Glutamatergic neuron (in vitro differentiated cells): ENCODE measurements at regions not wholly inside any gene's neighbourhood (a gene's known extent, or its start where the extent isn't known, plus 50 kb on each side); places are given as distances from the start of the nearest gene placed in this dataset.
A peak's percentile ranks its signal among the peaks of the same experiment; 100 is the strongest.
"Not testable (repeated sequence)": the region's sequence is repeated elsewhere in the genome, so short reads cannot be mapped to it uniquely, and the experiment has no call there.

Experiments
- DNase-seq: peaks from one replicate; pipeline ENCODE4 v3.0.0; 2022
- H3K27ac Mint-ChIP-seq: one replicate; pipeline ENCODE4 v1.8.0; 2020; ENCODE audit warnings: mild to moderate bottlenecking, mixed read lengths, inconsistent platforms; ENCODE audit not compliant: unreplicated experiment
- H3K27me3 Mint-ChIP-seq: one replicate; pipeline ENCODE4 v1.8.0; 2020; ENCODE audit warnings: mild to moderate bottlenecking, moderate library complexity, mixed read lengths, inconsistent platforms; ENCODE audit not compliant: unreplicated experiment
- H3K36me3 Mint-ChIP-seq: one replicate; pipeline ENCODE4 v1.8.0; 2020; ENCODE audit warnings: mild to moderate bottlenecking, mixed read lengths, inconsistent platforms; ENCODE audit not compliant: unreplicated experiment
- H3K4me1 Mint-ChIP-seq: one replicate; pipeline ENCODE4 v1.8.0; 2020; ENCODE audit warnings: mild to moderate bottlenecking, low read depth, mixed read lengths, inconsistent platforms; ENCODE audit not compliant: unreplicated experiment
- H3K4me3 Mint-ChIP-seq: one replicate; pipeline ENCODE4 v1.8.0; 2020; ENCODE audit warnings: mild to moderate bottlenecking, mixed read lengths, inconsistent platforms; ENCODE audit not compliant: unreplicated experiment
- H3K9me3 Mint-ChIP-seq: one replicate; pipeline ENCODE4 v1.8.0; 2020; ENCODE audit warnings: mild to moderate bottlenecking, moderate library complexity, mixed read lengths, inconsistent platforms; ENCODE audit not compliant: unreplicated experiment

- H3K36me3 Mint-ChIP-seq, H3K27me3 Mint-ChIP-seq, H3K4me1 Mint-ChIP-seq, H3K9me3 Mint-ChIP-seq, H3K27ac Mint-ChIP-seq, H3K4me3 Mint-ChIP-seq: not testable (repeated sequence)
- DNase-seq = peak; percentile 11
These were observed 69.4 kb upstream of the NUDT4B start for GRCh38 chr1:148679050-148679786.

GRCh38 chr1:148679787-148680326 lies 68.7 kb upstream of the NUDT4B start:
- not testable (repeated sequence) for H3K4me1 Mint-ChIP-seq, H3K27me3 Mint-ChIP-seq, H3K27ac Mint-ChIP-seq, H3K36me3 Mint-ChIP-seq, H3K9me3 Mint-ChIP-seq, H3K4me3 Mint-ChIP-seq, DNase-seq

- H3K27me3 Mint-ChIP-seq, H3K36me3 Mint-ChIP-seq, DNase-seq, H3K27ac Mint-ChIP-seq, H3K4me3 Mint-ChIP-seq, H3K4me1 Mint-ChIP-seq, H3K9me3 Mint-ChIP-seq: not testable (repeated sequence)
These were observed 61.8 kb upstream of the NUDT4B start for GRCh38 chr1:148686735-148687134.

- not testable (repeated sequence) for H3K27me3 Mint-ChIP-seq, H3K36me3 Mint-ChIP-seq, H3K9me3 Mint-ChIP-seq, H3K4me3 Mint-ChIP-seq, H3K4me1 Mint-ChIP-seq, H3K27ac Mint-ChIP-seq, DNase-seq
These were observed 61.2 kb upstream of the NUDT4B start for GRCh38 chr1:148687376-148687775.
